SJCRH30 (cell line): ENCODE measurements at regions not wholly inside any gene's neighbourhood (a gene's known extent, or its start where the extent isn't known, plus 50 kb on each side); places are given as distances from the start of the nearest gene placed in this dataset.
A peak's percentile ranks its signal among the peaks of the same experiment; 100 is the strongest.
"Not testable (repeated sequence)": the region's sequence is repeated elsewhere in the genome, so short reads cannot be mapped to it uniquely, and the experiment has no call there.

ENCODE experiments used
- DNase-seq, 2 experiments: peaks; one replicate each; pipeline ENCODE4 v3.0.0-alpha.2; 2015 to 2020
- H3K27ac ChIP-seq: fragments of 250-450 bp; sonication (Bioruptor Pico); 2 replicates; pipeline ENCODE4 v1.5.1; 2020; ENCODE audit warnings: mild to moderate bottlenecking, moderate library complexity
- H3K27me3 ChIP-seq: fragments of 250-450 bp; sonication (Bioruptor Pico); 2 replicates; pipeline ENCODE4 v1.5.1; 2020; ENCODE audit warnings: mild to moderate bottlenecking, moderate library complexity
- H3K36me3 ChIP-seq: fragments of 250-450 bp; sonication (Bioruptor Pico); 2 replicates; pipeline ENCODE4 v1.5.1; 2020; ENCODE audit warnings: mild to moderate bottlenecking, moderate library complexity
- H3K4me1 ChIP-seq: fragments of 250-450 bp; sonication (Bioruptor Pico); 2 replicates; pipeline ENCODE4 v1.5.1; 2020; ENCODE audit warnings: mild to moderate bottlenecking, moderate library complexity
- H3K4me3 ChIP-seq: fragments of 250-450 bp; sonication (Bioruptor Pico); 2 replicates; pipeline ENCODE4 v1.5.1; 2020; ENCODE audit warnings: mild to moderate bottlenecking, moderate library complexity
- H3K9me3 ChIP-seq: fragments of 250-450 bp; sonication (Bioruptor Pico); replicated peaks from 2 replicates; pipeline ENCODE4 v1.5.1; 2020; ENCODE audit warnings: mild to moderate bottlenecking, moderate library complexity

DNA sequence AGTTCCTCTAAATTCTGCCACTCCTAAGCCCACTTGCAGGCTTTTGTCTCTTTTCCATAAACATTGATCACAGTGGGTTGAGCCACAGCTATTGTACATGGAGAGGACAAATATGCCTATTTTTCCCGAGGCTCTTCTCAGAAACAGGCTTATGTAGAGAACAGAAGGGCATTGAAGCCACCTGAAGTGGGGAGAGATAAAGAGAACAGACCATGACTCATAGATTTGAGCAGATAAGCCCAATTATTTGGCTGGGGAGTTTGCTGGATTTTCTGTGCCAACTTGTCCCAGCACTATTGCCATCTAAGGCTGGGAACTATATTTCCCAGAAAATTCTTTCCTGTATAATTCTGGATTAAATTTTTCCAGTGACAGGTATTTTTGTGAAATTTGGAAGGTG is 446.1 kb upstream of the RPS6KA3 start:
- no peaks in the 10 kb centered on the region for H3K36me3 ChIP-seq
- no peaks in the 10 kb centered on the region for H3K9me3 ChIP-seq
- no peak for DNase-seq
- no peaks in the 10 kb centered on the region for H3K4me1 ChIP-seq
- H3K27me3 ChIP-seq, result no peaks in the 10 kb centered on the region
- no peak overlapping the region for H3K27ac ChIP-seq
- no peak overlapping the region for H3K4me3 ChIP-seq

DNA sequence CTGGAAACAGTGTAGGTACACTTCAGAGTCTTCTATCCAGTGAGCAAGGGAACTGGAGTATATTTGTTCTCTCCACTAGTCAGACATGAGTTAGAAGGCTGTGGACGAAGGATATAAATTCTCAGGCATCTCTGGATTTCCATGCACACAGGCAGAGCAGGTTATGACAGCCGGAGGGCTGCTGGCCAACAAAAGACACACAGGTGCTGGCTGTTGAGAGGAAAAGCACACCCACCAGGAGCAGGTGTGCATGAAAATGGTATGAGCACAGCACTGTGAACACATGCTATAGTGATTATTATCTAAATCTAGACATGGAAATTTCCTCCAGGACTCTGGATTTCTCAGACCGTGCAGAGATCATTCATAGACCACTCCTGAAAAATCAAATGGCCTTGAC is 444.7 kb upstream of the RPS6KA3 start:
- no peak overlapping the region for H3K4me3 ChIP-seq
- H3K36me3 ChIP-seq, result no peaks in the 10 kb centered on the region

DNA sequence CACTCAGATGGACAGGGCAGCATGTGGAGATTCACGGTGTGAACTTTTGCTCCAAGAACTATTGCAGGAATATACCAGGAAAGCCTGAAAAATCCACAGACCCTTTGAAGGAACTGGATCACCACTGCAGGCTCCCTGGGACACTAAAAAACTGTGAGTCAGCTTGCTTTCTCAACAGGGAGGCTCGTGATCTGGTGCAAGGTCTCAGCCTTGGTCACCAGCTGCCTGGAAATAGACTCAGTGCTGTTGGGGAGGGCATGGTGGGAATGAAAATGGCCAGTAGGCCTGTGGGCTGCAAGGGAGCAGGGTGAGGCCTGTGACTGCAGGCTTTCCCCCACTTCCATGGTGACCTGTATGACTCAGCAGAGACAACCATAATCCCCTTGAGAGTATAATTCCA is 426.4 kb upstream of the RPS6KA3 start:
- H3K27me3 ChIP-seq, result no peaks in the 10 kb centered on the region
- H3K4me1 ChIP-seq, result peaks cover 6% of the 10 kb centered on the region; the same call in 1 of the 2 replicates
- H3K4me3 ChIP-seq, result no peak overlapping the region
- H3K36me3 ChIP-seq, result no peaks in the 10 kb centered on the region
- no peak overlapping the region for H3K27ac ChIP-seq
- DNase-seq, result peak; percentile 17 to 32
- H3K9me3 ChIP-seq, result no peaks in the 10 kb centered on the region

More for the DNA sequence above, 444.7 kb upstream of the RPS6KA3 start:
- H3K9me3 ChIP-seq, result no peaks in the 10 kb centered on the region
- H3K27me3 ChIP-seq, result no peaks in the 10 kb centered on the region
- no peaks in the 10 kb centered on the region for H3K4me1 ChIP-seq
- DNase-seq, result no peak
- H3K27ac ChIP-seq, result no peak overlapping the region

DNA sequence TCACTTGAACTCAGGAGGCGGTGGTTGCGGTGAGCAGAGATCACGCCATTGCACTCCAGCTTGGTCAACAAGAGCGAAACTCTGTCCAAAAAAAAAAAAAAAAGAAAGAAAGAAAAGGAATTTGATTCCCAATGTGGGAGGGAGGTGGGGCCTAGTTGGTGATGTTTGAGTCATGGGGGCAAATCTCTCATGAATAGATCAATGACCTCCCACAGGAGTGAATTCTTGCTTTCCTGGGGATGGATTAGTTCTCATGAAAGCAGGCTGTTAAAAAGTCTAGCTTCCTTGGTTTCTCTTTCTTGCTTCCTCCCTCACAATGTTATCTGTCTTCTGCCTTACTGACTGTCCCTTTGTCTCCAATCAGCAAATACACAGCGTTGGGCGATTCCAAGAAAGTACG is 419.5 kb upstream of the RPS6KA3 start:
- Histone ChIP-seq H3K4me1 (no peaks in the 10 kb centered on the region), H3K27me3 (no peaks in the 10 kb centered on the region), H3K4me3 (no peak overlapping the region), H3K36me3 (no peaks in the 10 kb centered on the region), H3K9me3 (no peaks in the 10 kb centered on the region), H3K27ac (no peak overlapping the region)
- DNase-seq, result no peak

DNA sequence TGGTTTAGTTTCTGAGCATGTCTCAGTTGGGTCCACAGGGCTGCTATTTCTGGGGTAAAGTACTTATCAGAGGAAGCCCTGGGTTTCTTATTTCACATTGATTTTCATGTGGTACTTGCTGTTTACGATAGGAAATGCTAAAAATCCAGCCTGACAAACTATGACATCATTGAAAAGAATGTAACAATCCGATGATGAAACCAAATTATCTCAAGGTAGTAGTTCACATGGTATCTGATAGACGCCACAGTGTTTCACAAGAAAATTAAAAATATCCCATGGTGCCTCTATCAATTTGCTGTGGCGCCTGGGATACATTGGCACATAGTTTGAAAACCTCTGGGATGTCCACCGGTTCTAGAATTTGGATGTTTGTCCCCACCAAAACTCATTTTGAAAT is 418.9 kb upstream of the RPS6KA3 start:
- H3K27me3 ChIP-seq, result no peaks in the 10 kb centered on the region
- no peaks in the 10 kb centered on the region for H3K4me1 ChIP-seq
- no peaks in the 10 kb centered on the region for H3K36me3 ChIP-seq
- no peaks in the 10 kb centered on the region for H3K9me3 ChIP-seq
- H3K27ac ChIP-seq, result no peak overlapping the region
- DNase-seq, result no peak
- no peak overlapping the region for H3K4me3 ChIP-seq

DNA sequence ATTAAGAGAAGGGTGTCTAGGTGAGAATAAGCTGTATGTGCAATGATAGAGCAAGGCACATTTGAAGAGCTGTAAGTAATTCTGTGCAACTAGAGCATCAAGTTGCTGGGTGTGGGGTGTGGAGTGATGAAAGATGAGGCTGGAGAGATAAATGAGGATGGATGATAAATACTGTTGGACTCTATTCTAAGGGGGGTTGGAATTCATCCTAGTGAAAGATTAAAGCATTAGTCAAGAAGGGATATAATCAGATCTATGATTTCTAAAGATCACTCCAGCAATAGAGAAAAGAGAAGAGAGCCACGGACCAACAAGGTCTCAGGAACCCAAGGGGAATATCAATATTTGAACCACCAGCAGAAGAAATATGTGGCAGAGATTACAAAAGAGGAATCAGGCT is 415.0 kb upstream of the RPS6KA3 start:
- DNase-seq, result no peak
- Histone ChIP-seq H3K27ac (no peak overlapping the region), H3K36me3 (no peaks in the 10 kb centered on the region), H3K4me3 (no peak overlapping the region), H3K27me3 (no peaks in the 10 kb centered on the region), H3K4me1 (no peaks in the 10 kb centered on the region), H3K9me3 (no peaks in the 10 kb centered on the region)

DNA sequence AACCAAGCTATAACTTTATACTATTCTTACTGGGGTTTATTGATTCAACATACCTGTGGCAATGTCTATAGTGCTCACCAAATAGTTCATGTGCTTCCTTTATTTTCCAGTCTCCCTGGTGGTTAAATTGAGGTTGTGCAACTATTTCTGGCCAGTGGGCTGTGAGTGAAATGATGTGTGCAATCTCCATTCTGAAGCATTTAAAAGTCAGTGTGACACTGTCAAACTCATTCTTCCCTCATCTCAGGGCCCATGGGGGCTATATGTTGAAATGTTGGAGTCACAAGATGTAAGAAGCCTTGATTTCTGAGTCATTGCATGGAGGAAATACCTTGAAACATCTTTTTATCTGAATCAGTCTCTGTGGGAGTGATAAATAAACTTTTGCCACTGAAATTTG is 414.3 kb upstream of the RPS6KA3 start:
- no peak overlapping the region for H3K4me3 ChIP-seq
- no peaks in the 10 kb centered on the region for H3K4me1 ChIP-seq
- no peak overlapping the region for H3K27ac ChIP-seq
- DNase-seq, result no peak
- H3K36me3 ChIP-seq, result no peaks in the 10 kb centered on the region
- H3K9me3 ChIP-seq, result no peaks in the 10 kb centered on the region
- H3K27me3 ChIP-seq, result no peaks in the 10 kb centered on the region

DNA sequence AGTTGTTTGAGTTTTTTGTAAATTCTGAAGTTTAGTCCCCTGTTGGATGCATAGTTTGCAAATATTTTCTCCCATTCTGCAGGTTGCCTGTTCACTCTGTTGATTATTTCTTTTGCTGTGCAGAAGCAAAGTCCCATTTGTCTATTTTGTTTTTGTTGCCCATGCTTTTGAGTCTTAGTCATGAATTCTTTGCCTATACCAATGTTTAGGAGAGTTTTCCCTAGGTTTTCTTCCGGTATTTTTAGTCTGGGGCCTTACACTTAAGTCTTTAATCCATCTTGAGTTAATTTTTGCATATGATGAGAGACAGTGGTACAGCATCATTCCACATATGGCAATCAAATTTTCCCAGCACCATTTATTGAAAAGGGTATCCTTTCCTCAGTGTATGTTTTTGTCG is 405.8 kb upstream of the RPS6KA3 start:
- Histone ChIP-seq H3K36me3 (no peaks in the 10 kb centered on the region), H3K4me3 (no peak overlapping the region), H3K27ac (no peak overlapping the region), H3K27me3 (no peaks in the 10 kb centered on the region), H3K9me3 (no peaks in the 10 kb centered on the region), H3K4me1 (0 out of 2 replicates have a peak, but pooled peaks cover 2% of the 10 kb centered on the region)
- DNase-seq, result no peak

DNA sequence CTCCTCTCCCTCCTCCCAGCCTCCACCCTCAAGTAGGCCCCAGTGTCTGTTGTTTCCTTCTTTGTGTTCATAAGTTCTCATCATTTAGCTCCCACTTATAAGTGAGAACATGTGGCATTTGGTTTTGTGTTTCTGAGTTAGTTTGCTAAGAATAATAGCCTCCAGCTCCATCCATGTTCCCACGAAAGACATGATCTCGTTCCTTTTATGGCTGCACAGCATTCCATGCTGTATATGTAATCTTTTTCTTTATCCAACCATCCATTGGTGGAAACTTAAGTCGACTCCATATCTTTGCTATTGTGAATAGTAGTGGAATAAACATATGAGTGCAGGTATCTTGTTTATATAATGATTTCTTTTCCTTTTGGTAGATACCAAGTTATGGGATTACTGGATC is 405.0 kb upstream of the RPS6KA3 start:
- not testable (repeated sequence) for H3K36me3 ChIP-seq, H3K4me3 ChIP-seq, H3K27me3 ChIP-seq, H3K9me3 ChIP-seq, H3K4me1 ChIP-seq, H3K27ac ChIP-seq
- peak; percentile 3 to 20 for DNase-seq

DNA sequence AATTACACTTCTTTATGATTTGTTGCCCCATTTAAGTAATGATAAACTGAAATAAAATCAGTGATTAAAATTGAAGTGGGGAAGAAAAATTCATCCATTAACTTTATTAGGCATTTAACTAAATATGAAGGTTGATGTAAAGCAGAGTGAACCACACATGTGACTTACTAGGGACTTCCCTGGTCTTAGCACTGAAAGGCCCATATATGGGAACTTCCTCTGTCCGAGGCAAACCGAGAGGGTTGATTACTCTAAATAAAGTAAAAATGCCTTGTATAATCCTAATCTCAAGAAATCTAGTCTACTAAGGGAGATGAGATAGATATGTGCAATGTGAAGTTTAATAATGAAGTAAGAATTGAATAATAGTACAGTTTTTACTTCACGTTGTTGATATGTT is 403.9 kb upstream of the RPS6KA3 start:
- H3K27me3 ChIP-seq, result peaks cover 3% of the 10 kb centered on the region; the same call in 1 of the 2 replicates
- H3K36me3 ChIP-seq, result no peaks in the 10 kb centered on the region
- no peak for DNase-seq
- H3K9me3 ChIP-seq, result no peaks in the 10 kb centered on the region
- no peak overlapping the region for H3K27ac ChIP-seq
- no peak overlapping the region for H3K4me3 ChIP-seq
- 0 out of 2 replicates have a peak, but pooled peaks cover 2% of the 10 kb centered on the region for H3K4me1 ChIP-seq

DNA sequence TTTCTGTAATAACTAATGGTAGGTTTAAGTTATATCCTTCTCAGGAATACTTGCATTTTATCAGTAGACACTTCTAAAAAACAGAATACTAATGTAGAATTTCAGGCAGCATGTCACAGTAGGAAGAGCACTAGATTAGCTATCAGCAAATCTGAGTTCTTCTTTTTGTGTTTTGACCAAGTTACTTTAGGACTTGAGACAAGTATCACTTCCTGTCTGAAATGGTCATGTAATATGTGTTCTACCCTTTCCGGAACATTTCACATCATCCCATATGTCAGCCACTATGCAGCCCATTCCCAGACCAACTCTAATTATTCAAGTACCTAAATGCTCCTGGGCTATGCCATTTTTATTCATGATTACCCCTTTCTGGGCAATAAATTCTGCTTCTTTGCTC is 401.8 kb upstream of the RPS6KA3 start:
- H3K4me1 ChIP-seq, result 0 out of 2 replicates have a peak, but pooled peaks cover 2% of the 10 kb centered on the region
- H3K27me3 ChIP-seq, result peaks cover 3% of the 10 kb centered on the region; the same call in 1 of the 2 replicates
- no peaks in the 10 kb centered on the region for H3K36me3 ChIP-seq
- no peak overlapping the region for H3K4me3 ChIP-seq
- H3K9me3 ChIP-seq, result no peaks in the 10 kb centered on the region
- H3K27ac ChIP-seq, result no peak overlapping the region
- DNase-seq, result no peak

DNA sequence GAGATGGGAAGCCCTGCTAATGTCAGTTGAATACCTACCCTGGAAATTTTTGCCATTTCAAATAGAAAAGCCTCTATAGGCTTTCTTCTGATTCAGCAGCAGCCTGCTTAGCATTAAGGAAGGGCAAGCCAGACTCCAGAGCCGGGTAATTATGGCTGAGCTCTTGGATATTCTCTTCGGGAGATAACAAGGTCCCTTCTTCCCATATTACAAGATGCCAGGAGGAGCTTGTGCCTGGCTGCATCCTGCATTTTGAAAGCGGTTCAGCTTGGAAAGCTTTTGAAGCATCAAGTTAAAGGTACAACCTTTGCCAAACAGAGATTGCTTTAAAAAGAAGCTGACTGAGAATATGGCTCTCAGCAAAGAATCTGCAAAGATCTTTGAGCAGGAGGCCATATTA is 399.6 kb upstream of the RPS6KA3 start:
- no peak overlapping the region for H3K27ac ChIP-seq
- H3K4me3 ChIP-seq, result no peak overlapping the region
- no peaks in the 10 kb centered on the region for H3K36me3 ChIP-seq
- H3K27me3 ChIP-seq, result peaks cover 3% of the 10 kb centered on the region; the same call in 1 of the 2 replicates
- H3K4me1 ChIP-seq, result no peaks in the 10 kb centered on the region
- no peaks in the 10 kb centered on the region for H3K9me3 ChIP-seq
- no peak for DNase-seq

DNA sequence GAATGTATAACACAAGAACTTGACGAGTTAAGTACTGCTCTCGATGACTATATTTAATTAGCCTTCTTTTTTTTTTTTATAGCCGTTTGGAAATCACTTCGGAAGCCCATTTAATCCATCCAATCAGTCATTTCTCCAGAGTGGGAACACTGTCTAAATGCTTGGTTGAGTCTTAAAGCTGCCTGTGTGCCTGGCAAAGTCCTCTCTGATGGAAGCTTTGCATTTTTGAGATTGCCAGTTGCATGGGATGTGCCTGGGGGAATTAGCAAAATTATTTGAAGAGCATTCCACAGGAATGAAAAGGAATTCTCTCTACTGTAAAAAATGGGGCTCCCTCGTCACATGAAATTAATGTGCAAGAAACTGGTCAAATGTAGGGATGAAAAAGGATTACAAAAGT is 398.8 kb upstream of the RPS6KA3 start:
- no peaks in the 10 kb centered on the region for H3K4me1 ChIP-seq
- no peak for DNase-seq
- peaks cover 3% of the 10 kb centered on the region; the same call in 1 of the 2 replicates for H3K27me3 ChIP-seq
- H3K27ac ChIP-seq, result no peak overlapping the region
- no peak overlapping the region for H3K4me3 ChIP-seq
- H3K36me3 ChIP-seq, result no peaks in the 10 kb centered on the region
- H3K9me3 ChIP-seq, result no peaks in the 10 kb centered on the region

DNA sequence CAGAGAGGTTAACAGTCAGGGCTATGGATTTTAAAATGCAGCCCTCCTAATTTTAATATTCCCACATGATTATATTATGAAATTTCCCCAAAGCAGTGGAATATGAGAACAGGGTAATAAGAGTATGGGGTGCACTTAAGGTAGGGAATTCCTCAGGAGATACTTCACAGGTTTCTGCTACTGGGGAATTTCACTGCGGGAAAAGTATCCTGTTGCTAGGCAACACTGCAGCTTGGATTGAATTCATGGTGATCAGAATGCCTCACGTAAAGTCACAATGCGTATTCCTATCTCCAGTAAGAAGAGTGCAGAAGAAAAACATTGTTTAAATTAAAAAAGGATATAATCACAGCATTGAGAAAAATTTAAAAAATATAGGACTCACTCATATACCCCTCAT is 398.1 kb upstream of the RPS6KA3 start:
- H3K4me1 ChIP-seq, result no peaks in the 10 kb centered on the region
- no peak for DNase-seq
- H3K27me3 ChIP-seq, result peaks cover 3% of the 10 kb centered on the region; the same call in 1 of the 2 replicates
- H3K4me3 ChIP-seq, result no peak overlapping the region
- no peak overlapping the region for H3K27ac ChIP-seq
- H3K9me3 ChIP-seq, result no peaks in the 10 kb centered on the region
- H3K36me3 ChIP-seq, result no peaks in the 10 kb centered on the region

DNA sequence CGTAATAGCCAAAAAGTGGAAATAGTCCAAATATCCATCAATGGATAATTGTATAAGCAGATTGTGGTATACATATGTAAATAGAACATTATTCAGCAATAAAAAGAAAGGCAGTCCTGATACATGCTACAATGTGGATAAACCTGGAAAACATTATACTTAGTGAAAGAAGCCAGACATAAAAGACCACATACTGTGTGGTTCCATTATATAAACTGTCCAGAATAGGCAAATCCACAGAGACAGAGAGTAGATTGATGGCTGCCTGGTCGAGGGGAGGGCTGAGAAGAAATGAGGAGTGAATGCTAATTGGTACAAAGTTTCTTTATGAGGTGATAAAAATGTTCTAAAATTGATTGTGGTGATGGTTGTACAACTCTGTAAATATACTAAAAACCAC is 397.4 kb upstream of the RPS6KA3 start:
- Histone ChIP-seq H3K27ac (no peak overlapping the region), H3K36me3 (no peaks in the 10 kb centered on the region), H3K4me3 (no peak overlapping the region), H3K9me3 (no peaks in the 10 kb centered on the region), H3K4me1 (no peaks in the 10 kb centered on the region), H3K27me3 (peaks cover 3% of the 10 kb centered on the region; the same call in 1 of the 2 replicates)
- DNase-seq, result no peak

DNA sequence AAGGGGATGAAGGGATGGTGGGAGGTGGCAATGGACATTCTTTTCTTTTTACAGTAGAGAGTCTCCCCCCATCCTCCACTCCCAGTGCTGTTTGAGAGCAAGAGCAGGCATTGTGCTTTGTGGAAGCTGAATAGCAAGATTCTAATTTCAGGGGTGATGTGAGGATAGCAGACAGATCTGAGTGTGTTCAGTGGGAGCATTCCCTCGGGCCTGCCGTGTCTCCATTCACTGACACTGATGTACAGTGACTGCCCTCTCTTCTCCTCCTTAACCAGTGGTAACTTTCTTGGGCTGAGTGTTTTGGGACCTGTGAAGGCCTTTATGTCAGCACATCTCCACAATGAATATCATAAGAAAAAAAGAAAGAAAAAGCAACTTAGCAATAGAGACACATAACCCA is 396.6 kb upstream of the RPS6KA3 start:
- Histone ChIP-seq H3K27ac (no peak overlapping the region), H3K27me3 (peaks cover 3% of the 10 kb centered on the region; the same call in 1 of the 2 replicates), H3K4me3 (no peak overlapping the region), H3K9me3 (no peaks in the 10 kb centered on the region), H3K36me3 (no peaks in the 10 kb centered on the region), H3K4me1 (no peaks in the 10 kb centered on the region)
- no peak for DNase-seq
